PC-9 (cell line): ENCODE measurements at regions not wholly inside any gene's neighbourhood (a gene's known extent, or its start where the extent isn't known, plus 50 kb on each side); places are given as distances from the start of the nearest gene placed in this dataset.

Experiments
- CTCF ChIP-seq: fragments of 200-600 bp; sonication (generic); conservative IDR thresholded peaks from 2 replicates; pipeline ENCODE4 v1.6.1; 2017; ENCODE audit warnings: mixed run types, antibody characterized with exemption, mild to moderate bottlenecking, moderate library complexity
- EZH2 ChIP-seq: fragments of 200-600 bp; sonication (generic); IDR thresholded peaks from 2 replicates; pipeline ENCODE4 v1.8.0; 2017; ENCODE audit warnings: antibody characterized with exemption, low read depth

- TF ChIP-seq CTCF, result no peak
- no peak for TF ChIP-seq EZH2
Observed at GRCh38 chr7:85412912-85413311, 226.1 kb upstream of the SEMA3D start.
